Vagina (tissue), 2 donors: ENCODE measurements at regions not wholly inside any gene's neighbourhood (a gene's known extent, or its start where the extent isn't known, plus 50 kb on each side); places are given as distances from the start of the nearest gene placed in this dataset.

ENCODE experiments used
- DNase-seq, 2 donors: peaks; one replicate each; pipeline ENCODE4 v3.0.0-alpha.2; 2017; ENCODE audit errors: extremely low spot score in 2 of 2
- H3K27ac ChIP-seq: fragments of 200-600 bp; sonication (generic); one replicate; pipeline ENCODE4 v1.5.1; 2019
- H3K27me3 ChIP-seq: fragments of 200-600 bp; sonication (generic); one replicate; pipeline ENCODE4 v1.5.1; 2019
- H3K36me3 ChIP-seq, 2 donors: fragments of 200-600 bp; sonication (generic); one replicate each; pipeline ENCODE4 v1.5.1; 2017 to 2019
- H3K4me1 ChIP-seq: fragments of 200-600 bp; sonication (generic); one replicate; pipeline ENCODE4 v1.5.1; 2019
- H3K4me3 ChIP-seq, 2 donors: fragments of 200-600 bp; sonication (generic); 1 replicate in 1 of 2; 2 replicates in 1 of 2; pipeline ENCODE4 v1.5.1; 2016 to 2019
- H3K9me3 ChIP-seq: fragments of 200-600 bp; sonication (generic); one replicate; pipeline ENCODE4 v1.5.1; 2019
- POLR2A ChIP-seq, 2 donors: fragments of 450-650 bp; IDR thresholded peaks; one replicate each; pipeline ENCODE4 v1.6.1; 2017; ENCODE audit warnings: antibody characterized with exemption in 2 of 2, mild to moderate bottlenecking in 2 of 2, moderate library complexity in 2 of 2
- POLR2AphosphoS5 ChIP-seq, 2 donors: sonication (generic); formaldehyde crosslinking; IDR thresholded peaks; one replicate each; pipeline ENCODE4 v1.9.0; 2017; ENCODE audit warnings: antibody characterized with exemption in 2 of 2, mild to moderate bottlenecking in 2 of 2, low read depth in 1 of 2; ENCODE audit not compliant: insufficient read depth in 1 of 2
- intact Hi-C: fragments of 100-400 bp; cut with DNase I; formaldehyde crosslinking; loops from one replicate; pipeline ENCODE4 v1.15.1; 2023
- TF ChIP-seq, protein P1 (sequence below), 3 experiments: fragments of 450-650 bp in 2 of 3; fragments of 200-600 bp in 1 of 3; sonication (generic) in 1 of 3; IDR thresholded peaks; one replicate each; pipeline ENCODE4 v1.5.1; 2017 to 2019; ENCODE audit warnings: antibody characterized with exemption in 3 of 3, mild to moderate bottlenecking in 2 of 3, moderate library complexity in 2 of 3

DNA sequence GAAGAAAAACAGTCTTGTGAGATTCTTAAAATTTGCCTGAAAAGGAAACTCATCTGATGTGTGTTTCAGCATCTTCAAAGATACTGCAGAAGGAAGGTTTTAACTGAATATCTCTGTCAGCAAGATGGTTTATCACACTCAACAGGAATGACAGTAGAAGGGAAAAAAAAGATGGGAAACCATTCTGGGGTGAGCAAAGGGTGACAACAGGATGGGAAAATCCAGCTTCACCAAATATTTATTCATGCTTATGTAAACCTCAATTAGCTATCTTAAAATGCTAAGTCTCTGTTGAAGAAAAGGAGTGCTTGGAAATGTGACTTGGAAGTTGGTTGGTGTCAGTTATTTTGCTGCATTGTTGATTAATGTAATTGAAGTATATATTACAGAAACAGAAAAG lies 82.2 kb downstream of the FZD1 start:
- H3K4me1 ChIP-seq: peaks cover 9% of the 10 kb centered on the region
- TF ChIP-seq, protein P1, sequence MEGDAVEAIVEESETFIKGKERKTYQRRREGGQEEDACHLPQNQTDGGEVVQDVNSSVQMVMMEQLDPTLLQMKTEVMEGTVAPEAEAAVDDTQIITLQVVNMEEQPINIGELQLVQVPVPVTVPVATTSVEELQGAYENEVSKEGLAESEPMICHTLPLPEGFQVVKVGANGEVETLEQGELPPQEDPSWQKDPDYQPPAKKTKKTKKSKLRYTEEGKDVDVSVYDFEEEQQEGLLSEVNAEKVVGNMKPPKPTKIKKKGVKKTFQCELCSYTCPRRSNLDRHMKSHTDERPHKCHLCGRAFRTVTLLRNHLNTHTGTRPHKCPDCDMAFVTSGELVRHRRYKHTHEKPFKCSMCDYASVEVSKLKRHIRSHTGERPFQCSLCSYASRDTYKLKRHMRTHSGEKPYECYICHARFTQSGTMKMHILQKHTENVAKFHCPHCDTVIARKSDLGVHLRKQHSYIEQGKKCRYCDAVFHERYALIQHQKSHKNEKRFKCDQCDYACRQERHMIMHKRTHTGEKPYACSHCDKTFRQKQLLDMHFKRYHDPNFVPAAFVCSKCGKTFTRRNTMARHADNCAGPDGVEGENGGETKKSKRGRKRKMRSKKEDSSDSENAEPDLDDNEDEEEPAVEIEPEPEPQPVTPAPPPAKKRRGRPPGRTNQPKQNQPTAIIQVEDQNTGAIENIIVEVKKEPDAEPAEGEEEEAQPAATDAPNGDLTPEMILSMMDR (IDR thresholded peaks at IDR 0.05): no peak
- TF ChIP-seq POLR2AphosphoS5 (IDR thresholded peaks at IDR 0.05; ENCODE audit: insufficient read depth in 1 of 2, low read depth in 1 of 2): no peak
- no peak for TF ChIP-seq POLR2A (IDR thresholded peaks at IDR 0.05)
- DNase-seq: no peak
- no peak overlapping the region for H3K4me3 ChIP-seq
- intact Hi-C loops: no loop called here
- no peaks in the 10 kb centered on the region for H3K9me3 ChIP-seq
- no peaks in the 10 kb centered on the region for H3K27me3 ChIP-seq
- no peak overlapping the region for H3K27ac ChIP-seq
- H3K36me3 ChIP-seq: no peaks in the 10 kb centered on the region

DNA sequence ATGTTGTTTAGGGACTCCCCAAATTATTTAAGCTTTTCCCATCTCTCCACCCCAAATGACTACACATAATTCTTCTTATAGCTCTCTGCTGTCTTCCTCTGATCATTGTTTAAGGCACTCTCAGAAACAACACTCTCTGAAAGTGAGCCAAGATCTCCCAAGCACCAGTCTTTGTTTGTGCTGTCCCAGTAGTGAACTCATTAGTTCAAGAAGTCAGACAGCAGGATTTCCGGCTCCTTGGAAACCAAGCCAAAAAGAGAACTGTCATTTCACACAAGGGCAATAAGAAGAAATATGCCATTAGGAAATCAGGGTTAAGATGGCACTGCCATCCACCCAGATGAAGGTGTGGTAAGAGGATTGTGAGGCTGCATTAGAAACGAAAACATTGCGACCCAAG lies 83.1 kb downstream of the FZD1 start:
- intact Hi-C loops: no loop called here
- peaks cover 9% of the 10 kb centered on the region for H3K4me1 ChIP-seq
- TF ChIP-seq, protein P1 (IDR thresholded peaks at IDR 0.05): no peak
- TF ChIP-seq POLR2A (IDR thresholded peaks at IDR 0.05): no peak
- TF ChIP-seq POLR2AphosphoS5 (IDR thresholded peaks at IDR 0.05; ENCODE audit: insufficient read depth in 1 of 2, low read depth in 1 of 2): no peak

DNA sequence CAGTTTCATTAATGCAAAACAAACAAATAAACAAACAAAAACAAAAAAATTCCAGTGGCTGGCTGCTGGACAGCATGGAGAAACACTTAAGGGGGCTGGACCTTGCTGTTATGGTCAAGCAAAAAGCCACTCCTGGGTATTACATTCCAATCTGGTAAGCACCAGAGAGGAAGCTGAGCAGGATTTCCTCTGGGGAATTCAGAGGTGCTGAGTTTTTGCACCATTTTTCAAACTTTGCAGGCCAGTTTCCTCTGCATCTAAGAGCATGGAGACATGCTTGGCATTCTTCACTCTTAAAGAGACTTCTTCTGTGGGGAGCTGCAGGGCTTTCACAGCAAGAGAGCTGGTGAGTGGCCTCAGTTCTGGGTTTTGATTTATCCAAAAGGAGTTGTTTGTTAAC lies 84.5 kb downstream of the FZD1 start:
- TF ChIP-seq POLR2A (IDR thresholded peaks at IDR 0.05) (no peak), POLR2AphosphoS5 (IDR thresholded peaks at IDR 0.05; ENCODE audit: insufficient read depth in 1 of 2, low read depth in 1 of 2) (no peak)
- TF ChIP-seq, protein P1 (IDR thresholded peaks at IDR 0.05): no peak
- Histone ChIP-seq H3K4me3 (no peak overlapping the region), H3K27me3 (no peaks in the 10 kb centered on the region), H3K36me3 (no peaks in the 10 kb centered on the region), H3K27ac (no peak overlapping the region), H3K4me1 (peaks cover 9% of the 10 kb centered on the region), H3K9me3 (no peaks in the 10 kb centered on the region)
- intact Hi-C loops: no loop called here
- no peak for DNase-seq

More for the DNA sequence above, 83.1 kb downstream of the FZD1 start:
- Histone ChIP-seq H3K9me3 (no peaks in the 10 kb centered on the region), H3K4me3 (no peak overlapping the region), H3K36me3 (no peaks in the 10 kb centered on the region), H3K27ac (no peak overlapping the region), H3K27me3 (no peaks in the 10 kb centered on the region)
- DNase-seq: no peak

DNA sequence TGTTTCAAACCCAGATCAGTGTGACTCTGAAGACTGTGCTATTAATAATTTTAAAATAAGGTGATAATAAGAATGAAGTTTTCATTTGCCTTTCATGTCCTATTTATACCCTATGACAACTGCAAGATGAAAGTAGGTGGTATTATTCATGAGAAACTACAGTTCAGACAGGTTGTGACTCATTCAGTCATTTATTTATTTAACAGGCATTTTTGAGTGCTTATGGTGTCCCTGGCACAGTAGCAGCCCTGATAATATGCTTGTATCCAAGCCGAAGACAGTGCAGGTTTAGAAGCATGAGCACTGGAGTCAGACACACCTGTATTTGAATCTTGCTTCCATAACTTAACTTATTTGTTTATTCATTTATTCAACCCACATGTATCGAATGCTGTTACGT lies 87.1 kb downstream of the FZD1 start:
- intact Hi-C loops: no loop called here
- no peaks in the 10 kb centered on the region for H3K36me3 ChIP-seq

DNA sequence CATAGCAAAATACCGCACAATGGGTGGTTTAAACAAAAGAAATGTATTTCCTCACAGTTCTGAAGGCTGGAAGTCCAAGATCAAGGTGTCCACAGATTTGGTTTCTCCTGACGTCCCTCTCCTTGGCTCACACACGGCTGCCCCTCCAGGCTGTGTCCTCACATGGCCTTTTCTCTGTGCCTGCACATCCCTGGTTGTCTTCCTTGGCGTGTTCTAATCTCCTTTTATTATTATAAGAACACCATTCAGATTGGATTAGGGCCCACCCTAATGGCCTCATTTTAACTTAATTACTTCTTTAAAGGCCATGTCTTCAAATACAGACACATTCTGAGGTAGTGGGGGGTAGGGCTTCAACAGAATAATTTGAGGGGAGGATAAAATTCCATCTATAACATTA lies 87.9 kb downstream of the FZD1 start:
- Histone ChIP-seq H3K4me3 (no peak overlapping the region), H3K27ac (no peak overlapping the region), H3K9me3 (no peaks in the 10 kb centered on the region), H3K27me3 (no peaks in the 10 kb centered on the region), H3K36me3 (no peaks in the 10 kb centered on the region), H3K4me1 (peaks cover 9% of the 10 kb centered on the region)
- intact Hi-C loops: no loop called here
- TF ChIP-seq POLR2A (IDR thresholded peaks at IDR 0.05) (no peak), POLR2AphosphoS5 (IDR thresholded peaks at IDR 0.05; ENCODE audit: insufficient read depth in 1 of 2, low read depth in 1 of 2) (no peak)
- TF ChIP-seq, protein P1 (IDR thresholded peaks at IDR 0.05): no peak
- no peak for DNase-seq

More for the DNA sequence above, 87.1 kb downstream of the FZD1 start:
- no peak for DNase-seq
- H3K4me1 ChIP-seq: peaks cover 9% of the 10 kb centered on the region
- no peaks in the 10 kb centered on the region for H3K9me3 ChIP-seq
- TF ChIP-seq, protein P1 (IDR thresholded peaks at IDR 0.05): no peak
- TF ChIP-seq POLR2A (IDR thresholded peaks at IDR 0.05) (no peak), POLR2AphosphoS5 (IDR thresholded peaks at IDR 0.05; ENCODE audit: insufficient read depth in 1 of 2, low read depth in 1 of 2) (no peak)
- H3K27me3 ChIP-seq: no peaks in the 10 kb centered on the region
- H3K27ac ChIP-seq: no peak overlapping the region
- no peak overlapping the region for H3K4me3 ChIP-seq
